GM19463 (cell line): ENCODE measurements at regions not wholly inside any gene's neighbourhood (a gene's known extent, or its start where the extent isn't known, plus 50 kb on each side); places are given as distances from the start of the nearest gene placed in this dataset.

Experiments
- ATAC-seq: cut with Tn5 transposase; IDR thresholded peaks from one replicate; pipeline ENCODE4 v1.9.1; 2021; ENCODE audit warnings: mild to moderate bottlenecking, moderate library complexity; ENCODE audit not compliant: unreplicated experiment

DNA sequence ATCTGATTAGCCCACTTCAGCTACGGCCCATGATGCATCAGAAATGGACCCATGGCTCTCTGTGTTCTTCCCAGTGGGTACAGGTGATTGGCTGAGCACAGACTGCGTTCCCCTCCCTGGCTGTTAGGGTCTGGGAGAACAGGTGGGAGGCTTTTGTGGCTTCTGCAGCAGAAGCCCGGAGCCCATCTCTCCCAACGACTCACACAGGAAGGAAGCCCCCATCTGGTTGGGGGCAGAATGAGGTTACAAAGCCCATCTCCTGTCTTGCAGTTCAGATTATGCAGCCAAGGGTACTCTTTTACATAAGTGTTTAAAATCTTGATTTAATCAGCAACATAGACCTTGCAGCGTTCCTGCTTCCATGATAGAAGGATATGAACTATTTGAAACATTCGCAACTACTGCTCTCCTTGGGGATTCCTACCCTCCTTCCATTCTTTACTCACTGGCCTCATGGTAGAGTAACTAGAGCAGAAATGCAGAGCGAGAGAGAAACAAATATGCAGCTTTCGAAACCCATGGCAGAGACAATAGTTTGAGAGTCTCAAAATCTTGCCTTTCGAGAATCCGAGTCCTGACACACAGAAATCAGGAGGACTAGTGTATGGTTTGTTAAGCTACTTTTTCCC lies 291.3 kb downstream of the TLE3 start:
- ATAC-seq, result no peak

DNA sequence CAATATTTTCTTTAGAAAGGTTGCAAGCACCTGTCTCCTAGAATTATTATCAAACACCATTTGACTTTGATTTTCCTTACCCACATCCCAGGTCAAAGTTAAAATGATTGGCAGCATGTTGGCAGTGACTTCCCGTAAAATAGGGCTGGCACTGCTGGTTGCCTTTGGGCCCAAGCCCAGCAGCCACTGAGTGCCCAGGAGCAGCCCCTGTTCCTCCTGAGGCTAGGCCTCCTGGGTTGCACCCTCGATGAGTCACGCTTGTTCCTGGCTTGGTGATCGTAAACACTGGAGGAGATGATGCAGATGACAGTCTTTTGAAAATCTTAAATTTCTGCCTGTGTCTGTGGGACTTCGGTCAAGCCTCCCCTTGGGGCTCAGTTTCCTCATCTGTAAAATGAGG lies 290.0 kb downstream of the TLE3 start:
- no peak for ATAC-seq

DNA sequence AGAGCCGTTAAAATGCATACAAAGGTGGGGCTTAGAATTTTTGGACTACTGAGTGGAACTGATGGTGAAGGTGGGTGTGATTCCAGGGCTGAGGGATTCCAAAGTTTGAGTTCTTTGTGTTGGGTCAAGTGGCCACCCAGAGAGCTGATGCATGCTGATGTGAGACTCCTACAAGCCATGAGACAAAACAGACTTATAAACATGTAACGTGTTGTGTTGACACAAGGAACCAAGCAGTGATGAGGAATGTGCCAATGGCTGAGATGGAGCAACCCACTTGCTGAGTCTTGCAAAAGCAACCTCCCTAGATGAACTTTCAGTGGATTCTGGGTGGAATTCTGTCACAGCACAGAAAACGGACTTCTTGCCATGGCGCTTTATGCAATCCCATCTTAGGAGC lies 289.0 kb downstream of the TLE3 start:
- ATAC-seq, result no peak

DNA sequence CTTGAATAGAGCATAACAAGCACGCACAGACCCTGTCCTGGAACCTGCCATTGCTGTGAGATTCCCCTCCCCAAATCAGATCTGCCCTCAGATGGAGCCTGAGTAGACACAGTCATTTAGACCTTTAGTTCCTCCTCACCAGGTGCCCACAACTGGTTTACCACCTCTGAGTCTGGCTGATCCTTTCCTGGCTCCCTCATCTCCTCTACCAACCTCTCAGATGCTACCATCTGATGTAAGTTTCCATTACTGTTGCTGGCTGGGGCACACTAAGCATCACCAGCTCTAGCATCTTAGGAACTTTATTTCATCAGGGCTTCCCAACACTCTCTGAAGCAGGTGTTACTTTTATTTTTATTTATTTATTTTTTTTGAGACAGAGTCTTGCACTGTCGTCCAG lies 288.3 kb downstream of the TLE3 start:
- no peak for ATAC-seq

DNA sequence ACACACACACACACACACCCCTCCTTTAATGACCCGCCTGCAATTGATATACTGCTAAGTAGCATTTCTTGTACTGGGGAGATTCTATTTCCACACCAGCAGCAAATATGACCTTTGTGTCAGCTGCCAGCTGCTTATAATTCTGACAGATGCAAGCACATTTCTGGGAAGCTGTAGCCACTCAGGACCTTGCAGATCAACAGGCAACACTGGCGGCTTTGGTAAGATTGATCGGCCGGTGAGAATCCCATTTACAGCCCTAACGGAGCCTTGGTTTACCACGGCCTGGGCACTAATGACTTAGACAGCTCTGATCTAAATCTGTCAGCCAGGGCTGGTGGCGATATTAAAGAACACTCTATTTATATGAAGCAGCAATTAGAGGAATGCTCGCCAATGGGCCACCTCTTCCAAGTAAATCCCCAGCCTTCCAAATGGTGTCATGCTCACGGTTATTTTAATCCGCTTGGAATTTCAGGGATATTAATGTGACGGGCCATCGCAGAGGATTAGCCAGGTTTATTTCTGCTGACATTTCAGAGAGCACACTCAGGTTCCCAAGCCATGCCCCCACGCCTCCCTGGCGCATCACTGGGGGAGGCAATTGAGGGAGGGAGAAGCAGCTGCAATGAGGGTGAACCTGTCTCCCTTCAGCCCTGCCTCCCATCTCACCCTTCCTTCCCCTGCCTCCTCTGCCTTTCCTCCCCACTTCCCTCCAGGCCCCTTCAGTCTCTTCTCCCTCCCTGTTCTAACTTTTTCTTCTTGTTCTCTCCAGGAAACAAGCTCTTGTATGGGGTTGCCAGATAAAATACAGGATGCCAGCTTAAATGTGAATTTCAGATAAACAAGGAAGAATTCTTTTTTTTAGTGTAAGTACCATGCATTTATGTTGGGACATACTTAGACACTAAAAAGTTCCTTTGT lies 287.0 kb downstream of the TLE3 start:
- ATAC-seq, result no peak

DNA sequence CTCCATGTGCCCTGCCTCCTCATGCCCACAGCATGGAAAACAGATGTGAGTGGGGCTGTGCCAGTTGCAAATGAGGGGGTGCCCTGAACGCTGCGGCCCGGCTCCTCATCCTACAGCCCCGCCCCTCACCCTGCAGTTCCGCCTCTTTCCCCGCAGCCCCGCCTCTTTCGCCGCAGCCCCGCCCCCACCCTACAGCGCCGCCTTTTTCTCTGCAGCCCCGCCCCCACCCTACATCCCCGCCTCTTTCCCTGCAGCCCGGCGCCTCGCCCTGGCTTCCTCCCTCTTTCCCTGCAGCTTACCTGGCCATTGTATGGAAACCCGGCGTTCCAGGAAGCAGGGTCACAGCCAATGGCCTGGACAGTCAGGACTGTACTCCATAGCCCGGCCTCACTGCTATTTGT lies 284.9 kb downstream of the TLE3 start:
- ATAC-seq, result no peak

DNA sequence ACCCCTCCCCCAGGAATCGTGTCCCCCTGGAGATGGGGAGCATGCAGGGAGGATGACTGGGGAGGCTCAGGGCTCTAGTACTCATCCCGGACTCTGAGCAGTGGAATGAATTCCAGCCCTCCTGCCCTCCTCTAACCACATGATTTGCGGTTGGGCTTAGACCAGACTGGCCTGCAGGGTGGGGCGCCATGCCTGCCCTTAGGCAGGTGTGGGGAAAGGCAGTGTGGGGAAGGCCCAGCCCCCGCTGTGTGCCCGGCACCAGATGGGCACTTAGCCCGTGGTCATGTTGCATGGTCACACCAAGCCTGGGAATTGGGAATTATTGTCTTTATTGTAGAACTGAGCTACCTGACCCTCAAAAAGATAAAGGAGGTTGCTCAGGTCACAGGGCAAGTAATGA lies 283.8 kb downstream of the TLE3 start:
- ATAC-seq, result no peak

DNA sequence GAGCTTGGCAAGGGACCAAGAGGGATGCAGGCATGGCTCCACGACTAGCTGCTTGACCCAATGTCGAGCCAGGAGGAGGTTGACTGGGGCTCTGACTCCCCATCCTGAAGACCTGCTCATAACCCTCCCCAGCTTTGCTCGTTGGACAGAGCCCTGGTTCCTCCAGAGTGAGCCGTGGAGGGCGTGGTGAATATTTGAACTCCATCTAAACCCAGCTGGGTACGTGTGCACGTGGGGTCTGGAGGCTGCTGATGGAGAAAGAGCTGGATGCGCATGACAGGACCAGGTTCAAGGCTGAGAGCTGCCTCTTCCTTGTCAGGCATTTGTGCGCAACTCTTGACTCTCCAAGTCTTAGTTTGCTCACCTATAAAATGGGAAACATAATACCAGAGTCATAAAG lies 282.8 kb downstream of the TLE3 start:
- no peak for ATAC-seq

DNA sequence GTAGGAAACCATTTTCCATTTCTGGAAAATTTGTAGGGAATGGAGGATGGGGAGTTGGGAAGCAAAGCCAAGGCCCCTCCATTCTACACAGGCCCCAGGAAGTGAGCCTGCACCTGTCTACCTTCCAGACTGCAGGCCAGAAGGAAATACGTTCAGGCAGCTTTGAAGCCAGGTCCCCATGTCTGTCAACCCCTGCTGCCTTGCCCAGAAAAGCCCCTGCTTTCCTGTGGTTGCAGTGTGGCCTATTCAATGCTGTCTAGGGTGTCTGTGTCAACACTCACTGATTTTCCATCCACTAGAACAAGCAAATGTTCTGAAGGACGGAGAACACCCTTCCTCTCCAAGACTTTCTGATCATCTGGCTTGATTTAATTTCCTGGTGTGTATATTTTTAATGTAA lies 281.9 kb downstream of the TLE3 start:
- ATAC-seq, result no peak

DNA sequence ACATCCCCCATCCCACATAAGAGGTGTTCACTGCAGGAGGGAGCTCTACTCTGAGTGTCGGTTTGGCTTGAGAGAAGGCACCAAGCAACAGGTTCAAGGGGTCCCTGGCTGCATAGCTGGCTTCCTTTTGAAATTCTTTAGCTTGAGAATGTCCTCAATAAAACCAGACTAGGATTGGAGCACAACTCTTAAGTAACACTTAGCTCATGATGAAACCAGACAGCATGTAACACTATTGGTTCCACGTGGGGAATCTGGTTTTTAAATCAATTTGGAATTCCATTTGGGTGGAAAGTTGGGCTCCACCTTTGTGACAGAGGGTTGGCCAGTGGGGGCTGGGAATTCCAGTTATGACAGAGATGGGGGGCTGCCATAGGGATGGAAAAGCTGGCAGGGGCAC lies 281.2 kb downstream of the TLE3 start:
- ATAC-seq, result no peak

DNA sequence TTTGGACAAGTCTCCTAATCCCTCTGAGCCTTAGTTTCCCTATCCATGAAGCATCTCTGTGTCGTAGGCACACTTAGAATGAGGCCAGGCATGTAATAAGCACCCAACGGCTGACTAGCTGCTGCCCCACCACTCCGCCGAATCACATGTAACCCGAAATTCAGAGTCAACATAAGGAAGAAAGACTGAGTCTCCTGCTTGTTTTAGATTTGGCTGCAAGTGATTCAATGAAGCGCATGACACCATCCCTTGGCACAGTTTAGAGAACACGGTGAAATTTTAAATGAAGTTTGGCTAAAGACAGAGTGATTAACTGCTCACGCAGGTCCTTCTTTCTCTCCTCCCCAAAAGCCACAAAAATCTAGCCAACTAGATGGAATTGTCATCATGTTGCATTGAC lies 279.2 kb downstream of the TLE3 start:
- ATAC-seq, result no peak

DNA sequence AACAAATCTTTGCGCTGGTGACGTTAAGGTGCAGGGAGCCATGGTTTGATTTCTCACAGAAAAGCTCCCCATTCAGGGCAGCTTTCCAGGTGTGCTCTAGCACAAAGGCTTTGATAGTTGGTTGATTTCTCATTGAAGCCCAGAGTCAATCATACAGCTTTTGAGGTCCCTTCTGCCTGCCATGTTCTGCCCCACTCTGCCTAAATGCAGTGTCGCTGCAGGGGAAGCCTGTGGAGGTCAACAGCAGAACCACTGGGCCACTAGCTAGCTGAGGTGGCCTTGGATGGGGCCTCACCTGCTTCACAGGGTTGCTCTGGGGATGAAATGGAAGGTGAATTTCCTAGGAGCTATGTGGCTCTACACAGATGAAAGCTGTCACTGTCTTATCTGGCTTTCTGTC lies 278.3 kb downstream of the TLE3 start:
- ATAC-seq, result no peak

DNA sequence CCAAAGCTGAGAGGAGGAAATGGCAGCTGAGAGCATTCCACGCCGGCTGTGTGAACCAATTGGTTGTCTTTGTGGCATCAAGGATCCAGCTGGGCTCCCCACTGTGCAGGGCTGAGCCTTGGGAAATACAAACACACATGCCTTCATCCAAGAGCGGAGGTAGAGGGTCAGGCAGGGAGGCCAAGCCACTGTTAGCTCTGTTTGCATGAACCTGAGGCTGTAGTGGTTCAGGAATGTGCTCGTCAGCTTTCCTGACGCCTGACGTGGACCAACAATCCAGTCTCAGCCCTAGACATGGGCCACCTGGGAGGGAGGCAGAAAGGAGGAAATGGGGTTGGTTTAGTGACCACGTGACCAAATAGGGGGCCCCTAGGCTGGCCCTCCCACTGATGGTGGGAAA lies 276.9 kb downstream of the TLE3 start:
- ATAC-seq, result no peak

DNA sequence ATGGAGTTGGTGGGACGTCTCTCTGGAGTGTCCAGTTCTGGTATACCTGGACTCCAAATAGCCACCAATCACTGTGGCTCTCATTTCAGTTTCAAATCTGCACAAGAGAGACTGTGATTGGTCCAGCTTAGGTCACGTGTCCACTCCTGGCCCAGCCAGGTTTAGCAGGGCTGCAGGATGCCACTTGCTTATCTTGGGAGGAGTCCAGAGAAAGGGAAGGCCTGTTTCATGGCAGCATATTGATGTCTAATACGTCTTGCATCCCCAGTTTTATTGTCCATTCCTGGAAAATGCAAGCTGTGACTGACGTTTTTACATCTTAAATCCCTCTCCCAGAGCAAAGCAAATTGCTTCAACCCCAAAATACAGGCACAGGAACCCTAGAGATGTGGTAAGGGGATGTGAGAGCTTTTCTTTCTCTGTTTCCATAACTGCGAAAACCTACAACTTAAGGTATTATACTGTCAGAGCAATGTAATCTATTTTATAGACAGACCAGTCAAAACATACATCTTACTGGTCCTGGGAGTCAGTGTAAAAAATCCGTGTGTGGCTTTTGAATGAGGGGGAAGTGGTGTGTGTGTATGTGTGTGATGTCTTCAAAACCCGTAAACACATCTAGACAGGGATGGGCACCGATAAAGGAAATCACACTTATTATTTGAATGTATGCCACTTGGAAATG lies 274.4 kb downstream of the TLE3 start:
- no peak for ATAC-seq

DNA sequence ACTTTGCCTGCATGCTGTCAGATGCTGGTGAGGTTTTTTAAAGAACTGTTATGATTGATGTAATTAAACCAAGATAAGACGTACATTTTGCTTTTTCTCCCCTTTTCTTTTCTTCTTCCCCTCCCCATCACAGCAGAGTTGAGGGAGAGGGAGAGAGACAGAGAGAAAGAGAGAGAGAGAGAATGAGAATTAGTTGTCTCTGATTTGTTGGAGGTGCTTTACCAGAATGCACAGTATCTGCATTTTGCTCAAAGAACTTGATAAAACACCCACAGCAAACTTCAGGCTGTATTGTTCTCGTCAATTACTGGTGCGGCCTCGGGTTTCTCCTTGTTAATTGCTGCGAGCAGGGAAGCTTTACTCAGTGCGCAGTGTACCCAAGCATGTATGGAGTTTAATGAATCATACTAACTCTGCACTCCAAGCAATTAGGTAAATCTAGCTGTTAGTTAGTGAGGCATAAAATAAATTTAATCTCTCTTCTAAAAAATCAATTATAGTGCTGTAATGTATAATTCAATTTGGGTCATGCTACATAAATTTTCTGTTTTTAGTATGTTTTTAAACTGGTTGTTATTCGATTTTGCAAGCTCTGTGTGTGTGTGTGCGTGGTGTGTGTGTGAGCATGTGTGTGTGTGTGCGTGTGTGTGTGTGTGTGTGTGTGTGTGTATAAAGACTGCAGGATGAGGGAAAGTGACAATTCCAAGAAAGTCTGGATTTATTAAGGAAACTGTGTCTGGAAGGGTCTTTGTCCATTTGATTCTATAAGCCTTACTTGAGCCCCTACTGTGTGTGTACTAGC lies 273.4 kb downstream of the TLE3 start:
- no peak for ATAC-seq

DNA sequence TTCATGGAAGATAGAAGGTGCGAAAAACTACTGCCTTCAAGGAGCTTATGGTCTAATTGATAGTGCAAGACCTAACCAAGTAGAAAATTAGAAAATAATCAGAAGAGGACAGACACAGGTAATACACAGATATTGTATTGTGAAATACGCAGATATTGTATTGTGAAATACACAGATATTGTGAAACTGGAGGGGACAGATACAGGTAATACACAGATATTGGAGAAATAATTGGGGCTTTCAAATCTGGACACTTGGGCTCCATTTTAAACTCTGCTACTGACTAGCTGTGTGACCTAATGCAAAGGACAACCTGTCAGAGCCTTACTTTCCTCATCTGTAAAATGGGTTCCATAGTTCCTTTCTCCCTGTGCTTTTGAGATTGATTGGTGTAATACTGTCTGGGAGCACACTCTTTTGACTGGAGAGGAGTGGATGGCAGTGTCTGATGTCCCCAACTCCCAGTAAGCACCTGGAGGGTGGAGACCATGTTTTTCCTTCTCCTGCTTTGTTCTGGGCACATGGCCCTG lies 272.8 kb downstream of the TLE3 start:
- no peak for ATAC-seq

DNA sequence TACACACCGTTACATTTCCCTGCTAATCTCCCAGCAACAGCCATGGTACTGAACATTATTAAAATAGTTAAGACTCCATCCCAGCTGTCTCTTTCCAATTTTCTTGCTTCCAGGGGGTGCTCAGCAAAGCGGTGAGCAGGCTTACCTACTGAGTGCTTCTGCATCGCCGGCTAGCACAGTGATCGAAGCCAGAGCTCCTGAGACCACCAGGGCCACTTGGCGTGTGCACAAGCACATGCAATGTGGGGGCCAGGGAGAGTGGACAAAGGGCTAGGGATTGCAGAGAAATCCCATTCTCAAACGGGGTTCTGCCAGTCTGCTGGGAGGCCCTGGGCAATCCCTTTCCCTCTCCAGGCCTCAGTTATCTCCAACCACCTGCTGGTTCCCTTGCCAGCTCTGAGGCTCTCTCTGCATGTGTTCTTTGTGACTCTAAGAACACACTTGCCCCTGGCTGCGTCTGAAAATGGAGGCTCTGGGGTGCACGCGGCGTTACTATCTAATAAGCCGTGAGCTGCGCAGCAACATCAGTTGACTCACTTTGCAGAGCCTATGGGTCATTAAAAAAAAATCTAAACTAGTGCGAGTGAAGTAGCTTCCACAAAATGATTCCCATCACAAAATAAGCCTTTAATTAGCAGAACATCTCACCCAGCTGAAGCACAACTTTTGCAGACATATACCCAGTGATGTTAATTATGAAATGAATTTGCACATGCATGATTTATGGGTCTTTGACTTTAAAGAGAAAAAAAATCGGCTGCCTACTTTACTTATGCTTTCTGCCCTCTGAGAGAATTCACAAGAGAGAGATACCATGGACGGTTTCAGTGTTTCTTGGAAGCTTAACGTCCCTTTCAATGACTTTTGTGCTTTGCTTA lies 271.5 kb downstream of the TLE3 start:
- ATAC-seq, result no peak

DNA sequence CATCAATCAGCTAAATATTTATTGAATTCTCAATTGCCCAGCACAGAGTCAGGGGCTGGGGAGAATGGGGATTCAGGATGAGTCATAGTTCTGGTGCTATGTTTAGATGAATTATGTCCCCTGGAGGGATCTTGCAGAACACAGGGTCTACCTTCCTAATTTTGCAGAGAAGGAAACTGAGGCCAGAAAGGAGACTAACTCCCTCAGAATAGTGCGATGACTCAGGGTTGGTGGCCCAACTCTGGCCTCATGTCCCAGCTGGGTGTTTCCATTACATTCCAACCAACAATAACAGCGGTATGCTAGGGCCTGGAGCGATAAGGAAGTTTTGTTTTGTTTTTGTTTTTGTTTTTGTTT lies 270.9 kb downstream of the TLE3 start:
- no peak for ATAC-seq

DNA sequence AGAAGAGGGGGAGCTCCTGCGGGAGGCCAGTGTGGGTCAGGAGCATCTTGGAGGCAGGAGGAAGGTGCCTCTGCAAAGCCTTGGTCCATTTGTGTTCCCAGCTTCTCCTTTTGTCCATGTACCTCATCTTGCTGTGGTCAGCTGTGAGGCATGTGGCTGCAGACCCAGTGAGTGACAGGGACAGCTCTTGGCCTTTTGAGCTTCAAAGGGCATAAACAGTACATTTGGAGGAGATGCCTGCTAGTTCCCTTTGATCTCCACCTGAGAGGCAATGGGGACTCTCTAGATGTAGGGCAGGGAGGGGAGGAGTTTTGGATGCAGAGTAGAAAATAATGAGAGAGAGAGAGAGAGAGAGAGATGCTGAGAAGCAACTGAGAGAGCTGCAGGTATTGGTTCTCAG lies 270.0 kb downstream of the TLE3 start:
- no peak for ATAC-seq

DNA sequence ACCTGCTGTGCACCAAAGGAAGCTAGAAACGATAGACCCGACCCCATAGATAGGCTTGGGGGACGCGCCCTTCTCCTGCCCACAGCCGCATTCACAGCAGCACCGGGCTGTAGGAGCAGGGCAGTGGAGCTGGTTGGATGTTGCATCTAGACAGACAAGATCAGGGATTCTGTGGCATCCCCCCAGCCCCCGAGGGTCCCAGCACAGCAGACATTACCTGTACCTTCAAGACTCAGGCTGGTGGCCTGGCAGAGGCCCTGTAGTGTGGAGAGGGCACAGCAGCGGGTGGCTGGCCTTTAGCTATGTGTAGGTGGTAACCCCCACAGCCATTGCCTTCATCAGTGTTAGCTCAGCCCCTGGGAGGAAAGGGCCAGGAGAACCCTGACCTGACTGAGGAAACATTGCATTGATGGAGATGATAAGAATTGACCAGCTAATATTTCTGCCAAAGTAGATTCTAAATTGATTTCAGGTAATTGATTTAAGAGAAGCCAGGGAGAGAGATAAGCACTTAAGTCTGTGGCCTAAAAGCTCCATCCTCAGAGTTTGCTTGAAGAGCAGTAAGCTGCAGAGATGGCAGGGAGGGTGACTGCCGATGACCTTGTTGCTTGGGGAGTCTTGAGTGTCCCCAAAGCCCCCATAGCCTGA lies 269.4 kb downstream of the TLE3 start:
- no peak for ATAC-seq
